ENCODE measurements at regions not wholly inside any gene's neighbourhood (a gene's known extent, or its start where the extent isn't known, plus 50 kb on each side); places are given as distances from the start of the nearest gene placed in this dataset.
"Not testable (repeated sequence)": the region's sequence is repeated elsewhere in the genome, so short reads cannot be mapped to it uniquely, and the experiment has no call there.

GRCh38 chr5:174610968-174611367 lies 113.4 kb upstream of the MSX2 start:
- no peak for DNase-seq

GRCh38 chr5:174612686-174613085 lies 111.7 kb upstream of the MSX2 start:
- no peak for DNase-seq

DNA sequence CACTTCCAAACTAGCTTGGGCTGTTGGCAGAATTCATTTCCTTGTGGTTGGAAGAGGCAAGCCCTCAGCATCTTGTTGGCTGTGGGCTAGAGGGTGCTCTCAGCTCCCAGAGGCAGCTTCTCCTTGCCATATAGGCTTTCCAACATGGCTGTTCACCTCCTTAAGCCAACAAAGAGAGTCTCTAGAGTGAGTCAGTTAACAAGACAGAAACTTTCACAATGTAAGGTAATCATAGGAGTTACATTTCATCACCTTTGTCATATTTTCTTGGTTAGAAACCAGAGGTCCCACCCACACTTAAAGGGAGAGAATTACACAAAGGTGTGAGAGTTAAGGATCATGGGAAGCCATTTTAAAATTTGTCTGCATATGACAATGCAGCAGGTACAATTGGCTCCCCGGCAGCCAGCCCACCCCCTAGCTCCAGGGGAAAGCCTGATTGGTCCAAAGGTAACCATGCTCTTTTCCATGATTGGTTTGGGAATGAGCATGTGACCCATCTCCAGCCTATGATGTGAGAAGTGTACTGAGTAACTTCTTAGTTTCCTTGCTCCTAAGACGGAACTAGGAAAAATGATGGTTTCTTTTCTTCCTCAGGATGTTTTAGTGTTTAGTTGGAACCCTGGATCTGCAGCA lies 109.8 kb upstream of the MSX2 start:
- no peak for DNase-seq

DNA sequence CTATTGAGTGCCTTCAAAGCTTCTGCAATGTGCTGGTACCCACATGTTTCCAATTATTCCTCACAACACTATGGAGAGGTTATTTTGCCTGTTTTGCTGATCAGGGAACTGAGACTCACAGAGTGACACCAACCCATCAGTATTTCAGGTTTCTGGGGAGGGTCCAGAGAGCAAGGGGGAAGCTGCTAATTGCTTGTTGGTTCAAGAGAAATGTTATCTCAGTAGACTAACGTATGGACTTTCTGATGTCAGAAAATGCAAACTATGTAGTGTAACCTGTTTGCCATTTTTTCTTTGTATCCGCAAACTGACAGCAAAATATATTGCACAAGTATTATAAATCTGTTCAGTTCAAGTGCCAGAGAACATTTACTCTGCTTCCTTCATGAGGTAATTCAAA lies 108.3 kb upstream of the MSX2 start:
- no peak for DNase-seq

GRCh38 chr5:174617285-174617684 lies 107.1 kb upstream of the MSX2 start:
- DNase-seq: no peak

GRCh38 chr5:174617910-174618309 lies 106.5 kb upstream of the MSX2 start:
- no peak for DNase-seq

DNA sequence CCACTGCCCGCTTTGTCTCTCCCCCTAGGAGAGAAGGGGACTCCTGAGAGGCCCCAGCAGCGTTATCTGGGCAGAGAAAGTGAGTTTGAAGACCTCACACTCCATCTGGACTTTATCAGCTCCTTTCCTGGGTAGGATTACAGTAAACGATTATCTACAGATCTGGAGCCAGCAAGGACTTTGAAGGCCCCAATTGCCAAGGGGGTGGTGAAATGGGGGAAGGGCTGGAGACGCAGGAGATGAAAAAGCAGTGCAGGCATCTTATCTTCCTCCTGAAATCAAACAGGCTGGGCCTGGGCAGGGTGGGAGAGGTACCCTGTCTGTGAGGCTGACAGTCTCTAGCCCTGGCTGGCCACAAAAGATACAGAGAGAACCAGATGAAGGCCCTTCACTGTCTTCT lies 105.8 kb upstream of the MSX2 start:
- no peak for DNase-seq

DNA sequence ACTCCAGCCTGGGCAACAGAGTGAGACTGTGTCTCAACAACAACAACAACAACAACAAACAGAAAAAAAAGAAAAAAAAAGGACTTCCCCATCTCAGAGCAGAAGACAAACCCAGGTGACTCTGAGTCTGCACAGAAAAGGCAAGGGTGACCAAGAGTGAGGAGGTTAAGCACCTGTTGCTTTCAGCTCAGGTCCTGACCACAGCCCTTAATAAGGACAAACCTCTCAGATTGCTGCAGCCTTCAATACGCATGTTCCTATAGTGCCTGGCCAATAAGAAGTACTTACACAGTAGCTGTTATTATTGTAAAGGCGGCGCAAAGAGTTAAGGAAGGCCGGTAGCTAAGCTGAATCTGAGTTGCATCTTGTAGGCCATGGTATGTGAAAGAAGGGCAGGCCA lies 102.3 kb upstream of the MSX2 start:
- no peak for DNase-seq

DNA sequence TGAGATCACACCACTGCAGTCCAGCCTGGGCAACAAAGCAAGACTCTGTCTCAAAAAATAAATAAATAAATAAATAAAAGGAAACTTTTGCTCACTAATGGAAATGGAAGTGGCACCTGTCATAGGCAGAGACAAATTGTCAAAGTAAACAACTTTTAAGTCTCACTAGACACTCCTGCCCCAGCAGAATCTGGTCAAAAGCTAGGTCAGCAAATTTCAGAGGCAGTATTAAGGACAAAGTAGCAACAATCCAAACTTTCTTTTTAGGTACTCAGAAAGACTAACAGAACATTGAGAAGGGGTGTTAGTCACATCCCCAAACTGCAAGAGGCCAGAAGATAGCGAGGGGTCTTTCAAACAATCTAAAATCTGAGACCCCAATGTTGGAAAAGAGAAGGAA lies 101.4 kb upstream of the MSX2 start:
- no peak for DNase-seq

DNA sequence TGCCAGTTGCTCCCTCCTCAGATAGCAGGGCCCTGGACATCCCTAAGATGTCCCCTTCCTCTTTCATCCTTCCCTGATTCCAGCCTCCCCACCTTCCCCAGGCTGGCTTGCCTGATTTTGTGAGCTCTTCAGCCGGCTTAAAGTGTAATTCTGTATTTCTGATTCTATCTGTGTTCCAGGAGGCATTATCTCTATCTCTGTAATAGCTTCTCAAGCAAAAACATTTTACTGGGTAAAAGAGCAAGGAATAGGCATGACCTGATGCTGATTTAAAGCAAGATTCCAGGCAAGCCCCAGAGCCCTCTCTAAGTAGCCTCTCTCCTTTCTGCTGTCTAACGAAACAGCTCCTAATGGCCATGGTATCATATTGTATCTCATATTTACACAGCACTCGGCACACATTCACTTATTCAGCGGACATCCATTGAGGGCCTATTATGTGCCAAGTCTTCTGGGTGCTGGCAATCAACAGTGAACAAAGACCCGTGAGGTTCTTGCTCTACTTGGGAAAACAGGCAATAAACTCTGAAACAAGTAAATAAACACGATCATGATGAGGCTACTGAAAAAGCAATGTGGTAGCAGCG lies 100.9 kb upstream of the MSX2 start:
- no peak for DNase-seq

- DNase-seq: no peak
Observed at GRCh38 chr5:174624733-174625522, 99.5 kb upstream of the MSX2 start.

- DNase-seq: no peak
Observed at GRCh38 chr5:174625591-174626350, 98.6 kb upstream of the MSX2 start.

GRCh38 chr5:174626369-174626920 lies 97.9 kb upstream of the MSX2 start:
- no peak for DNase-seq

GRCh38 chr5:174636094-174636493 lies 88.3 kb upstream of the MSX2 start:
- no peak for DNase-seq

DNA sequence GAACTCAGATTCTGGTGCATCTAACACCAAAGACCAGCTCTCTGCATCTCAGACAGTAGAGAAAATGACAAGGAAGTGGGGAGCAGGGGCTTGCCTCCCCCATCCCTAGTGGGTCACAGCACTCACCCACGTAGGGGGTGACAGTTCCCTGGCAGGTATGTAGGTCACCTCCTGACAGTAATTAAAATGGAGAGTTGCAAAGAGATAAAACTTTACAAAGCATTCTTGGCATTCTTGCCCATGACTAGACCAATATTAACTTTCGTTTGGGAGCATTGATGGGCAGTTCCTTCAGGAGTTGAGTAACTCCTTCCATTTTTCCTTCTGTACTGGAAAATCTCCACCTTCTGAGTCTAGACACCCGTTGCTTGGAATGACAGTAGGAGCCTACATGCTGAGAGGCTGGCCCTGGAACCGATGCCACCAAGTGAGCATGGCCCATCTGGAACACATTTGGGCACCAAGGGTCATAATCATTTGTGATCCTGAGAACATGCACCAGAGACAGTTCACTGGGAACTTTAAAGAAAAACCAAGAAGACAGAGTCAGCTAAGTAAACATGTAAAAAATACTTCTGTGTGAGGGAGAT lies 81.5 kb upstream of the MSX2 start:
- no peak for DNase-seq

DNA sequence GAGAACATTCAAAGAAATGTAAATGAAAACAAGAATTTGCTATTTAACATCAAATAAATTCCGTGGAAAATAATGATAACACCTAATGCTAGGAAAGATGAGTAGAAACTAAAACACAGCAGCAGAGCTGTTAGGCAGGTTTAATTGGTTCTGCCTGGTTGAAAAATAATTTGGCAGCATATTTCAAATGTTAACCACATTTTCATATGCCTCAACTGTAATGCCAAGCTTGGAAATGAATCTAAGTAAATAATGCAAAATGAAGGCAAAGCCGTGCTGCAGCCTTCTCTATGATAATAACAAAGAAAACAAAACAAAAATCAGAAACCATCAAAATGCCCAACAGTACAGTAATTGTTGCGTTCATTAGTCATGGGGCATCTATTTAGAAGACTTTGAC lies 79.9 kb upstream of the MSX2 start:
- DNase-seq: no peak

- no peak for DNase-seq
Observed at GRCh38 chr5:174644923-174645322, 79.5 kb upstream of the MSX2 start.

DNA sequence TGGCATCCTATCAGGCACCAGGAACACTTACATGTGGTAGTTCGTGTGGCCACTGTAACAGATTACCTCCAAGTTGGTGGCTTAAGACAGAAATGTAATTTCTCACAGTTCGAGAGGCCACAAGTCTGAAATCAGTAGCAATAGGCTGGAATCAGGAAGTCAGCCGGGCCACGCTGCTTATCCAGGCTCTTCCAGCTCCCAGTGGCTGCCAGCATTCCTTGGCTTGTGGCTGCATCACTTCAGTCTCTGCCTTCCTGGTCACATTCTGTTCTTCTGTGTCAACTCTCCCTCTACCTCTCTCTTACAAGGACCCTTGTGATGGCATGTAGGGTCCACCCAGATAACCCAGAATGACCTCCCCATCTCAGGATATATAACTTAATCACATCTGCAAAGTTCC lies 78.7 kb upstream of the MSX2 start:
- DNase-seq: no peak

DNA sequence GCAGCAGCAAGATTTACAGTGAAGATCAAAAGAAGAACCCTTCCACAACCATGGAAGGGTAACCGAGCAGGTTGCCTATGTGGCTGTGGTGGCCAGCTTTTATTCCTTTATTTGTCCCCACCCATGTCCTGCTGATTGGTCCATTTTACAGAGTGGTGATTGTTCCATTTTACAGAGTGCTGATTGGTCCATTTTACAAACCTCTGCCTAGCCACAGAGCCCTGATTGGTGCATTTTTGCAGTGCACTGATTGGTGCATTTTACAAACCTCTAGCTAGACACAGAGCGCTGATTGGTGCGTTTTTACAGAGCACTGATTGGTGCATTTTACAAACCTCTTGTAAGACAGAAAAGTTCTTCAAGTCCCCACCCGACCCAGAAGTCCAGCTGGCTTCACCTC lies 75.8 kb upstream of the MSX2 start:
- not testable (repeated sequence) for DNase-seq

DNA sequence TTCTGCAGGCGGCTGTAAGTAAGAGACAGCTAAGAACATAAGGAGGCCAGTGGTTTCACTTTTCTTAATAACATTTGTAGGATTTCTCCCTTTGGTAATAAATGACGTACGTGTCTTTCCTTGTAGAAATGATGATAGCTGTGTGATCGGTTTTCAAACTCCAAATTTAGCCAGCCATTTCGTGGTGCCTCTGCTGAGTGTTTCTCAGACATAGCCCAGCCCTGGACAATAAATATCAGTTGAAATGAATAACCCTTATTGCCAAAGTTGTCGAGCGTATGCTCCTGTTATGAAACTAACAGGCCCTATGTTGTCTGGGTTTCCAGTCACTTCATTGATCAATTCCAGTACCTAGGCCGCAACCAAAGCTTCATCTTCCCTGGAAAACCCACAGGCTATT lies 75.0 kb upstream of the MSX2 start:
- no peak for DNase-seq

GRCh38 chr5:174654442-174654841 lies 69.9 kb upstream of the MSX2 start:
- DNase-seq: no peak

- DNase-seq: no peak
Observed at GRCh38 chr5:174655351-174655750, 69.0 kb upstream of the MSX2 start.
